Neural cell (in vitro differentiated cells): ENCODE measurements at regions not wholly inside any gene's neighbourhood (a gene's known extent, or its start where the extent isn't known, plus 50 kb on each side); places are given as distances from the start of the nearest gene placed in this dataset.

Experiments used
- EZH2 ChIP-seq: fragments of 200-600, 300-800 bp; shearing (Covaris generic), sonication (generic); IDR thresholded peaks from 2 replicates; pipeline ENCODE4 v1.6.1; 2014; ENCODE audit warnings: antibody characterized with exemption, low read length, borderline replicate concordance, mild to moderate bottlenecking; ENCODE audit not compliant: insufficient read depth, poor library complexity, severe bottlenecking
- RAD21 ChIP-seq: fragments of 450-650 bp; conservative IDR thresholded peaks from 2 replicates; pipeline ENCODE4 v1.6.1; 2014; ENCODE audit warnings: antibody characterized with exemption, mild to moderate bottlenecking, moderate library complexity
- TF ChIP-seq, protein P1 (sequence below): fragments of 450-650 bp; IDR thresholded peaks from 2 replicates; pipeline ENCODE4 v1.5.1; 2014; ENCODE audit warnings: antibody characterized with exemption, mild to moderate bottlenecking, moderate library complexity; ENCODE audit not compliant: poor library complexity, severe bottlenecking
- TF ChIP-seq, protein P2 (sequence below): IDR thresholded peaks from 2 replicates; pipeline ENCODE4 v1.6.1; 2012; ENCODE audit warnings: borderline replicate concordance

DNA sequence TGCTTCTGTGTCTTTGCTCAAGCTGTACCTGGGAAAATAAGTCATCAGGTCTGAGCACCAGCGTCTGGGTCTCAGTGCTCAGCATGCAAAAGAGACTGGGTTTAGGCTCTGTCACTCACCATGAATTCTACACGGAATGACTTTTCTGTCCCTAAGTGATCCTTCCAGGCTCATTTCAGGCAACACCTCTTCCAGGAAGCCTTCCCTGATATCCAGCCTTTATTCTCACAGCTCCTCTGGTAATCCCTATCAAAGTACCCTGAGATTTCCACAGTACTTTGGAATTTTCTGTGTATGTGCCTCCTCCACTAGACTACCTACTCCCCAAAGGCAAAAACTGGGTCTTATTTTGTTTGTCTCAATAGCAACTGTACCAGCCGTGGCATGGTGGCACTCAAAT is 92.7 kb upstream of the BOD1 start:
- TF ChIP-seq, protein P1, sequence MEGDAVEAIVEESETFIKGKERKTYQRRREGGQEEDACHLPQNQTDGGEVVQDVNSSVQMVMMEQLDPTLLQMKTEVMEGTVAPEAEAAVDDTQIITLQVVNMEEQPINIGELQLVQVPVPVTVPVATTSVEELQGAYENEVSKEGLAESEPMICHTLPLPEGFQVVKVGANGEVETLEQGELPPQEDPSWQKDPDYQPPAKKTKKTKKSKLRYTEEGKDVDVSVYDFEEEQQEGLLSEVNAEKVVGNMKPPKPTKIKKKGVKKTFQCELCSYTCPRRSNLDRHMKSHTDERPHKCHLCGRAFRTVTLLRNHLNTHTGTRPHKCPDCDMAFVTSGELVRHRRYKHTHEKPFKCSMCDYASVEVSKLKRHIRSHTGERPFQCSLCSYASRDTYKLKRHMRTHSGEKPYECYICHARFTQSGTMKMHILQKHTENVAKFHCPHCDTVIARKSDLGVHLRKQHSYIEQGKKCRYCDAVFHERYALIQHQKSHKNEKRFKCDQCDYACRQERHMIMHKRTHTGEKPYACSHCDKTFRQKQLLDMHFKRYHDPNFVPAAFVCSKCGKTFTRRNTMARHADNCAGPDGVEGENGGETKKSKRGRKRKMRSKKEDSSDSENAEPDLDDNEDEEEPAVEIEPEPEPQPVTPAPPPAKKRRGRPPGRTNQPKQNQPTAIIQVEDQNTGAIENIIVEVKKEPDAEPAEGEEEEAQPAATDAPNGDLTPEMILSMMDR = no peak
- TF ChIP-seq, protein P2, sequence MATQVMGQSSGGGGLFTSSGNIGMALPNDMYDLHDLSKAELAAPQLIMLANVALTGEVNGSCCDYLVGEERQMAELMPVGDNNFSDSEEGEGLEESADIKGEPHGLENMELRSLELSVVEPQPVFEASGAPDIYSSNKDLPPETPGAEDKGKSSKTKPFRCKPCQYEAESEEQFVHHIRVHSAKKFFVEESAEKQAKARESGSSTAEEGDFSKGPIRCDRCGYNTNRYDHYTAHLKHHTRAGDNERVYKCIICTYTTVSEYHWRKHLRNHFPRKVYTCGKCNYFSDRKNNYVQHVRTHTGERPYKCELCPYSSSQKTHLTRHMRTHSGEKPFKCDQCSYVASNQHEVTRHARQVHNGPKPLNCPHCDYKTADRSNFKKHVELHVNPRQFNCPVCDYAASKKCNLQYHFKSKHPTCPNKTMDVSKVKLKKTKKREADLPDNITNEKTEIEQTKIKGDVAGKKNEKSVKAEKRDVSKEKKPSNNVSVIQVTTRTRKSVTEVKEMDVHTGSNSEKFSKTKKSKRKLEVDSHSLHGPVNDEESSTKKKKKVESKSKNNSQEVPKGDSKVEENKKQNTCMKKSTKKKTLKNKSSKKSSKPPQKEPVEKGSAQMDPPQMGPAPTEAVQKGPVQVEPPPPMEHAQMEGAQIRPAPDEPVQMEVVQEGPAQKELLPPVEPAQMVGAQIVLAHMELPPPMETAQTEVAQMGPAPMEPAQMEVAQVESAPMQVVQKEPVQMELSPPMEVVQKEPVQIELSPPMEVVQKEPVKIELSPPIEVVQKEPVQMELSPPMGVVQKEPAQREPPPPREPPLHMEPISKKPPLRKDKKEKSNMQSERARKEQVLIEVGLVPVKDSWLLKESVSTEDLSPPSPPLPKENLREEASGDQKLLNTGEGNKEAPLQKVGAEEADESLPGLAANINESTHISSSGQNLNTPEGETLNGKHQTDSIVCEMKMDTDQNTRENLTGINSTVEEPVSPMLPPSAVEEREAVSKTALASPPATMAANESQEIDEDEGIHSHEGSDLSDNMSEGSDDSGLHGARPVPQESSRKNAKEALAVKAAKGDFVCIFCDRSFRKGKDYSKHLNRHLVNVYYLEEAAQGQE = no peak
- no peak for TF ChIP-seq EZH2
- TF ChIP-seq RAD21 = no peak
